ENCODE measurements at regions not wholly inside any gene's neighbourhood (a gene's known extent, or its start where the extent isn't known, plus 50 kb on each side); places are given as distances from the start of the nearest gene placed in this dataset.

- no peak for DNase-seq (ENCODE audit: low read depth in 2 of 2)
Measured at GRCh38 chr18:60134806-60135205, 235.0 kb downstream of the PMAIP1 start.

GRCh38 chr18:60130284-60130683, 230.5 kb downstream of the PMAIP1 start:
- no peak for DNase-seq (ENCODE audit: low read depth in 2 of 2)

GRCh38 chr18:60123031-60123430, 223.2 kb downstream of the PMAIP1 start:
- no peak for DNase-seq (ENCODE audit: low read depth in 2 of 2)

GRCh38 chr18:60122339-60122738, 222.5 kb downstream of the PMAIP1 start:
- no peak for DNase-seq (ENCODE audit: low read depth in 2 of 2)

GRCh38 chr18:60120231-60120750, 220.5 kb downstream of the PMAIP1 start:
- DNase-seq (ENCODE audit: low read depth in 2 of 2) = no peak

GRCh38 chr18:60117321-60117720, 217.5 kb downstream of the PMAIP1 start:
- DNase-seq (ENCODE audit: low read depth in 2 of 2) = no peak

GRCh38 chr18:60113396-60113795, 213.6 kb downstream of the PMAIP1 start:
- DNase-seq (ENCODE audit: low read depth in 2 of 2) = no peak

GRCh38 chr18:60112369-60112768, 212.6 kb downstream of the PMAIP1 start:
- no peak for DNase-seq (ENCODE audit: low read depth in 2 of 2)

- no peak for DNase-seq (ENCODE audit: low read depth in 2 of 2)
Measured at GRCh38 chr18:60111525-60111924, 211.7 kb downstream of the PMAIP1 start.

GRCh38 chr18:60110836-60111235, 211.0 kb downstream of the PMAIP1 start:
- no peak for DNase-seq (ENCODE audit: low read depth in 2 of 2)

- DNase-seq (ENCODE audit: low read depth in 2 of 2) = no peak
Measured at GRCh38 chr18:60100778-60101177, 201.0 kb downstream of the PMAIP1 start.

- no peak for DNase-seq (ENCODE audit: low read depth in 2 of 2)
Measured at GRCh38 chr18:60099709-60100108, 199.9 kb downstream of the PMAIP1 start.

GRCh38 chr18:60096428-60096827, 196.6 kb downstream of the PMAIP1 start:
- DNase-seq (ENCODE audit: low read depth in 2 of 2) = no peak

GRCh38 chr18:60092073-60092472, 192.3 kb downstream of the PMAIP1 start:
- DNase-seq (ENCODE audit: low read depth in 2 of 2) = no peak

- no peak for DNase-seq (ENCODE audit: low read depth in 2 of 2)
Measured at GRCh38 chr18:60090170-60090569, 190.4 kb downstream of the PMAIP1 start.

- no peak for DNase-seq (ENCODE audit: low read depth in 2 of 2)
Measured at GRCh38 chr18:60082790-60083189, 183.0 kb downstream of the PMAIP1 start.

GRCh38 chr18:60082282-60082681, 182.5 kb downstream of the PMAIP1 start:
- no peak for DNase-seq (ENCODE audit: low read depth in 2 of 2)

- DNase-seq (ENCODE audit: low read depth in 2 of 2) = no peak
Measured at GRCh38 chr18:60075477-60075876, 175.7 kb downstream of the PMAIP1 start.

- DNase-seq (ENCODE audit: low read depth in 2 of 2) = no peak
Measured at GRCh38 chr18:60070631-60071030, 170.8 kb downstream of the PMAIP1 start.

- DNase-seq (ENCODE audit: low read depth in 2 of 2) = no peak
Measured at GRCh38 chr18:60069145-60069544, 169.3 kb downstream of the PMAIP1 start.

- DNase-seq (ENCODE audit: low read depth in 2 of 2) = no peak
Measured at GRCh38 chr18:60067426-60068210, 167.8 kb downstream of the PMAIP1 start.

- no peak for DNase-seq (ENCODE audit: low read depth in 2 of 2)
Measured at GRCh38 chr18:60066219-60066975, 166.6 kb downstream of the PMAIP1 start.

GRCh38 chr18:60064271-60064670, 164.5 kb downstream of the PMAIP1 start:
- DNase-seq (ENCODE audit: low read depth in 2 of 2) = no peak
